ENCODE measurements at regions not wholly inside any gene's neighbourhood (a gene's known extent, or its start where the extent isn't known, plus 50 kb on each side); places are given as distances from the start of the nearest gene placed in this dataset.

DNA sequence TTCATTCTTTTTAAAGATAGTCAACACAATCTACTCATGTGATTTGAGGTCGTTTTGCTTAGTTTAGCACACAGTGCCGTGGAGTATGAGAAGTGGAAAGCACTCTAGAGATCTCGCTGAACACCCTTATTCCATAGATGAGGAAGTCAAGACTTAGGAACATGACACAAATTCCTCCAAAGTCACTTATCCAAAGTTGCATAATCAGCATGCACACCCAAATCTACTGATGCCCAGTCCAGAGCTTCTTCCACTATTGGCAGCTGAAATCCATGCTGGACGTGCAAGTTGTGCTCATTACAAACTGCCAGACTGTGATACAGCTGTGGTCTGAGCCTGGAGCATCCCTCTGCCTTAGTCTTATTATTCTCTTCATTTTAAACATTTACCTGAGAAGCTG, 83.5 kb upstream of the ZNF280D start:
- Histone ChIP-seq H3K36me3 (ENCODE audit: control insufficient read depth, insufficient read depth, low read length) (no peaks in the 10 kb centered on the region), H3K27me3 (replicated peaks; ENCODE audit: control insufficient read depth, insufficient read depth, low read length) (no peaks in the 10 kb centered on the region), H3K4me3 (replicated peaks; ENCODE audit: low read depth, low read length) (no peak overlapping the region)
- TF ChIP-seq, protein P1, sequence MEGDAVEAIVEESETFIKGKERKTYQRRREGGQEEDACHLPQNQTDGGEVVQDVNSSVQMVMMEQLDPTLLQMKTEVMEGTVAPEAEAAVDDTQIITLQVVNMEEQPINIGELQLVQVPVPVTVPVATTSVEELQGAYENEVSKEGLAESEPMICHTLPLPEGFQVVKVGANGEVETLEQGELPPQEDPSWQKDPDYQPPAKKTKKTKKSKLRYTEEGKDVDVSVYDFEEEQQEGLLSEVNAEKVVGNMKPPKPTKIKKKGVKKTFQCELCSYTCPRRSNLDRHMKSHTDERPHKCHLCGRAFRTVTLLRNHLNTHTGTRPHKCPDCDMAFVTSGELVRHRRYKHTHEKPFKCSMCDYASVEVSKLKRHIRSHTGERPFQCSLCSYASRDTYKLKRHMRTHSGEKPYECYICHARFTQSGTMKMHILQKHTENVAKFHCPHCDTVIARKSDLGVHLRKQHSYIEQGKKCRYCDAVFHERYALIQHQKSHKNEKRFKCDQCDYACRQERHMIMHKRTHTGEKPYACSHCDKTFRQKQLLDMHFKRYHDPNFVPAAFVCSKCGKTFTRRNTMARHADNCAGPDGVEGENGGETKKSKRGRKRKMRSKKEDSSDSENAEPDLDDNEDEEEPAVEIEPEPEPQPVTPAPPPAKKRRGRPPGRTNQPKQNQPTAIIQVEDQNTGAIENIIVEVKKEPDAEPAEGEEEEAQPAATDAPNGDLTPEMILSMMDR (IDR thresholded peaks at IDR 0.05; ENCODE audit: insufficient read depth, low read length, poor library complexity, severe bottlenecking): no peak
- DNase-seq (ENCODE audit: extremely low read depth, insufficient read length): no peak

DNA sequence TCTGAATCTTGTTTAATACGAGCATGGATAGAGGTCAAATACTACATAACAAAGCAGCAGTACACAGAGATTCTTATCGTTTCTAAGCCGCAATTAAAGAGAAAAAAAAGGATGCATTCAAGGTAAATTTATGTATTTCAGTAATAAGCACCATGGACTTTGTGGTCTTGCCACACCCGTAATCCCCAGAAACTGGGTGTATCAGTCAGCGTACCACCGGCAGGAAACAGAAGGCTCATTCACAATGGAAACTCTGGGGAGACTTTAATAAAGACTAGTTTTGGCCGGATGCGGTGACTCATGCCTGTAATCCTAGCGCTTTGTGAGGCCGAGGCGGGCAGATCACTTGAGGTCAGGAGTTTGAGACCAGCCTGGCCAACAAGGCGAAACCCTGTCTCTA, 81.9 kb upstream of the ZNF280D start:
- H3K27me3 ChIP-seq (replicated peaks; ENCODE audit: control insufficient read depth, insufficient read depth, low read length): no peaks in the 10 kb centered on the region
- H3K4me3 ChIP-seq (replicated peaks; ENCODE audit: low read depth, low read length): no peak overlapping the region
- TF ChIP-seq, protein P1 (IDR thresholded peaks at IDR 0.05; ENCODE audit: insufficient read depth, low read length, poor library complexity, severe bottlenecking): no peak
- H3K36me3 ChIP-seq (ENCODE audit: control insufficient read depth, insufficient read depth, low read length): no peaks in the 10 kb centered on the region
- no peak for DNase-seq (ENCODE audit: extremely low read depth, insufficient read length)

- TF ChIP-seq, protein P1 (IDR thresholded peaks at IDR 0.05; ENCODE audit: insufficient read depth, low read length, poor library complexity, severe bottlenecking): no peak
- Histone ChIP-seq H3K4me3 (replicated peaks; ENCODE audit: low read depth, low read length) (no peak overlapping the region), H3K36me3 (ENCODE audit: control insufficient read depth, insufficient read depth, low read length) (no peaks in the 10 kb centered on the region), H3K27me3 (replicated peaks; ENCODE audit: control insufficient read depth, insufficient read depth, low read length) (no peaks in the 10 kb centered on the region)
- DNase-seq (ENCODE audit: extremely low read depth, insufficient read length): no peak
These were observed 81.1 kb upstream of the ZNF280D start for GRCh38 chr15:56814429-56814828.

DNA sequence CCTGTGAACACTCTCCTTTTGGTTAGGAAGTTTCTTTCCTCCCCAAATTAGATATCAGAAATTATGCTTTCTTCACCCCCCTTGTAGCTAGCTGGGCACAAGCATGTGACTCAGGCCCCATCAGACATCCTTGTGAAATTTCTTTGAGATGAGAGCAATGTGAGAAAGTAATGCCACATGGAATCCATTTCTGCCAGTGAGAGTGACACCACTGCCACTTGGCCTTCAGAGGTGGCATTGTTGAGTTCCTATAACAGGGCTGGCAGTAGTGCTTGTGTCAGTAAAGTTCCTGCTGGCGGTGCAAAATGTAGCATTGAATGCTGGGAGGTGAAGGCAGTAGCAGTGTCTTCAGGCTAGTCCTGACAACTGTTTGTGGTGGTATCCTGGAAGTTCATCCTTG, 80.7 kb upstream of the ZNF280D start:
- TF ChIP-seq, protein P1 (IDR thresholded peaks at IDR 0.05; ENCODE audit: insufficient read depth, low read length, poor library complexity, severe bottlenecking): no peak
- no peaks in the 10 kb centered on the region for H3K27me3 ChIP-seq (replicated peaks; ENCODE audit: control insufficient read depth, insufficient read depth, low read length)
- DNase-seq (ENCODE audit: extremely low read depth, insufficient read length): no peak

GRCh38 chr15:56812961-56813360, 79.7 kb upstream of the ZNF280D start:
- no peaks in the 10 kb centered on the region for H3K27me3 ChIP-seq (replicated peaks; ENCODE audit: control insufficient read depth, insufficient read depth, low read length)
- no peak overlapping the region for H3K4me3 ChIP-seq (replicated peaks; ENCODE audit: low read depth, low read length)
- DNase-seq (ENCODE audit: extremely low read depth, insufficient read length): no peak
- TF ChIP-seq, protein P1 (IDR thresholded peaks at IDR 0.05; ENCODE audit: insufficient read depth, low read length, poor library complexity, severe bottlenecking): no peak
- H3K36me3 ChIP-seq (ENCODE audit: control insufficient read depth, insufficient read depth, low read length): no peaks in the 10 kb centered on the region

More for the DNA sequence above, 80.7 kb upstream of the ZNF280D start:
- Histone ChIP-seq H3K36me3 (ENCODE audit: control insufficient read depth, insufficient read depth, low read length) (no peaks in the 10 kb centered on the region), H3K4me3 (replicated peaks; ENCODE audit: low read depth, low read length) (no peak overlapping the region)

DNA sequence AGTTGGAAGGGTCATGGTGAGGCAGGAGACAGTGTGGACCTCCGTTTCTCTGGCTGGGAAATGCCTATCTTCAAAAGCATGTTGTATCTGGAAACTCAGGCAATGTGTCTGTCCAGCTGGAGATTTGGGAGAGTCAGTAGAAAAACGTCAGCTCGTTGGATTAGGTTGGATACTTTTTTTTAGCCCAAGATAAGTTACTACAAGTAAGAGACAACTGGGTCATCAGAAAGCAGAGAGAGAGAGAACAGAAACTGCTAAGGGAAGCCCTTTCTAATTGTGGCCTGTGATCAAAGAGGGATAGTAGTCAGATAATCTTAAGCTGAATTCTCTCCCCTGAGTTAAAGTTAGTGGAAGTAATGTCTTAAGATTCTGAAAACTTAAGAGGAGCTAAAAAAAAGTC, 78.9 kb upstream of the ZNF280D start:
- no peak for DNase-seq (ENCODE audit: extremely low read depth, insufficient read length)
- TF ChIP-seq, protein P1 (IDR thresholded peaks at IDR 0.05; ENCODE audit: insufficient read depth, low read length, poor library complexity, severe bottlenecking): no peak
- Histone ChIP-seq H3K36me3 (ENCODE audit: control insufficient read depth, insufficient read depth, low read length) (no peaks in the 10 kb centered on the region), H3K27me3 (replicated peaks; ENCODE audit: control insufficient read depth, insufficient read depth, low read length) (no peaks in the 10 kb centered on the region), H3K4me3 (replicated peaks; ENCODE audit: low read depth, low read length) (no peak overlapping the region)

All from GM06990 (cell line).